ENCODE measurements at regions not wholly inside any gene's neighbourhood (a gene's known extent, or its start where the extent isn't known, plus 50 kb on each side); places are given as distances from the start of the nearest gene placed in this dataset.

DNA sequence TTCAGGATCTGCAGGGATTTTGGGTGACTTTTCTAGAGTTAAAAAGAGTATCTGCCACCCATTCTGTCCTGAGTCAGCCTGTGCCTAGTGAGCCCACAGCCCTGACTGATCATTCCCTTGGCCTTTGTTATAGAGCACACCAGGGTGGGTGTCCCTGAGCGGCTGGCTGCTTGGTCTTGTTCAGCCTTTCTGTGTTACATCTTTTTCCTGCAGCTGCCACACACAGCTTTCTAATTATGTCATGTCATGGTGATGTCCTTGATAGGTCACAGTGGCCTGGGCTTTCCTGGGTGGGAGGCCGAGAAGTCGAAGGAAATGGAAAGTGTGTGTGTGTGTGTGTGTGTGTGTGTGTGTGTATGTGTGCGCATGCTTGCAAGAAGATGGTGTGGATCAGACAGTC is 293.2 kb upstream of the CRY1 start:
- Mint-ChIP-seq H3K36me3 (ENCODE audit: low read depth) (no peaks in the 10 kb centered on the region), H3K9me3 (no peaks in the 10 kb centered on the region), H3K4me1 (peaks cover 7% of the 10 kb centered on the region), H3K4me3 (no peak overlapping the region), H3K27me3 (ENCODE audit: low read depth) (peaks cover 13% of the 10 kb centered on the region), H3K27ac (no peak overlapping the region)
- TF ChIP-seq, protein P1, sequence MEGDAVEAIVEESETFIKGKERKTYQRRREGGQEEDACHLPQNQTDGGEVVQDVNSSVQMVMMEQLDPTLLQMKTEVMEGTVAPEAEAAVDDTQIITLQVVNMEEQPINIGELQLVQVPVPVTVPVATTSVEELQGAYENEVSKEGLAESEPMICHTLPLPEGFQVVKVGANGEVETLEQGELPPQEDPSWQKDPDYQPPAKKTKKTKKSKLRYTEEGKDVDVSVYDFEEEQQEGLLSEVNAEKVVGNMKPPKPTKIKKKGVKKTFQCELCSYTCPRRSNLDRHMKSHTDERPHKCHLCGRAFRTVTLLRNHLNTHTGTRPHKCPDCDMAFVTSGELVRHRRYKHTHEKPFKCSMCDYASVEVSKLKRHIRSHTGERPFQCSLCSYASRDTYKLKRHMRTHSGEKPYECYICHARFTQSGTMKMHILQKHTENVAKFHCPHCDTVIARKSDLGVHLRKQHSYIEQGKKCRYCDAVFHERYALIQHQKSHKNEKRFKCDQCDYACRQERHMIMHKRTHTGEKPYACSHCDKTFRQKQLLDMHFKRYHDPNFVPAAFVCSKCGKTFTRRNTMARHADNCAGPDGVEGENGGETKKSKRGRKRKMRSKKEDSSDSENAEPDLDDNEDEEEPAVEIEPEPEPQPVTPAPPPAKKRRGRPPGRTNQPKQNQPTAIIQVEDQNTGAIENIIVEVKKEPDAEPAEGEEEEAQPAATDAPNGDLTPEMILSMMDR (IDR thresholded peaks at IDR 0.05; ENCODE audit: unreplicated experiment in 3 of 3), result no peak

DNA sequence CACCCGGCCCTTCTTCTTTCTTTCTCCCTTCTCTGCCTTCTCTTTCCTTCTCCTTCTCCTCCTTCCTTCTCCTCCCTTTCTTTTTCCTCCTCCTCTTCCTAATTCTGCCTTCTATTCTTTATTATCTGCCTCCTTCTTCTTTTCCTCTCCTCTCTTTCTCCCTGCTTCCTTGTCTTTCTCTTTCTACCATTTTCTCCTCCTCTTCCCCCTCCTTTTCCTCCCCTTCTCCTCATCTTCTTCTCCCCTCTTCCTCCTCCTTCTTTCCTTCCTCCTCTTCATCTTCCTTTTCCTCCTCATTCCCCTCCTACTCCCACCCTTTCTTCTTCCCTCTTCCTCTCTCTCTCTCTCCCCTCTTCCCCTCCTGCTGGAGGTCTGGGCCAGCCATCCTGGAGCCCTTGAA is 294.9 kb upstream of the CRY1 start:
- H3K36me3 Mint-ChIP-seq (ENCODE audit: low read depth), result no peaks in the 10 kb centered on the region
- no peak overlapping the region for H3K4me3 Mint-ChIP-seq

DNA sequence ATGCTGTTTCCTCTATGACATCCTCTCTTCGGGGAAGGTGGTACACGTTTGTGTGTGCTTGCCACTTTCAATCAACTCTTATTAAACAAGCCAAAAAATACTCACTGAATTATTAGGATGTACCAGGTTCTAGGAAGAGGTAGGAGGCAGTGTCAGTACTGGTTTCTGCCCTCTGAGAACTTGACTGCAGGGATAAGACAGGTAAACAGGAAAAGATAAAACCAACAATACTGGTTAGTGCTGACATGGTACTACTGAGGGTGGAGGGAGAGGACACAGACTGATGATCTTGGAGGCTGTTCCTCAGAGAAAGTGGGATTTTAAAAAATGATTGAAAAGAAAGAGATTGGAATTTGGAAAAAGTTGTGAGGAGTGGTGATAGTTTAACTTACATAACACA is 295.2 kb upstream of the PWP1 start:
- Mint-ChIP-seq H3K4me3 (no peak overlapping the region), H3K9me3 (no peaks in the 10 kb centered on the region), H3K27me3 (ENCODE audit: low read depth) (peaks cover 12% of the 10 kb centered on the region), H3K36me3 (ENCODE audit: low read depth) (no peaks in the 10 kb centered on the region), H3K4me1 (peaks cover 7% of the 10 kb centered on the region), H3K27ac (no peak overlapping the region)
- TF ChIP-seq, protein P1 (IDR thresholded peaks at IDR 0.05; ENCODE audit: unreplicated experiment in 3 of 3), result no peak

More for the DNA sequence above, 294.9 kb upstream of the CRY1 start:
- Mint-ChIP-seq H3K27me3 (ENCODE audit: low read depth) (peaks cover 13% of the 10 kb centered on the region), H3K27ac (no peak overlapping the region), H3K4me1 (peaks cover 7% of the 10 kb centered on the region), H3K9me3 (no peaks in the 10 kb centered on the region)
- TF ChIP-seq, protein P1 (IDR thresholded peaks at IDR 0.05; ENCODE audit: unreplicated experiment in 3 of 3), result no peak

DNA sequence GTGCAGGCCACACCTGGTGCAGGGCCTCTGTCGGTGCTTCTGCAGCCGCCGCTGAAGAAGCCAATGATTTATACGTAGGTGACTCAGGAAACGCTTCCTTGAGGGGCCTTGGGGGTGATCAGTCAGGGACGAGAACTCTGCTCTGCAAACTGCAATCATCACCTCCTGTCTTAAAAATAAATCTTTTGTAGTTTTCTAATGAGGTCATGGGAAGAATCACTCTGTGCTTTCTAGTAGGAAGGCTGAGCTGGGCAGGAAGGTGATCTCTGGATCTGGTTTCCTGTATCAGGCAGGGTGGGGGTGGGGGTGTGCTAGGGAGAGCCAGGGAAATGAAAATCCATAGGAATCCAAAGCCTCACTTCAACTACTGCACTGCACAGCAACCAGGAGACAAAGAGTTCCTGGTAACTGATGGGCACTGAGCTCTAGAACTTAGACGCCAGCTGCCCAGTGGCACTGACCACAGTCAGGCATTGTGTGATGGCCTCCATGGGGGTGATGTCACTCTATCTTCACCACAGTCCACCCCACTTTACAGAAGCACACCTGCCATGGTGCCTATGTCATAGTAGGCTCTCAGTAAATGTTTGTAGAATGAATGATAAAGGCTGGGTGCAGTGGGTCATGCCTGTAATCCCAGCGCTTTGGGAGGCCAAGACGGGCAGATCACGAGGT is 292.4 kb upstream of the PWP1 start:
- Mint-ChIP-seq H3K4me1 (no peaks in the 10 kb centered on the region), H3K36me3 (ENCODE audit: low read depth) (no peaks in the 10 kb centered on the region), H3K9me3 (no peaks in the 10 kb centered on the region), H3K27ac (no peak overlapping the region), H3K27me3 (ENCODE audit: low read depth) (peaks cover 17% of the 10 kb centered on the region), H3K4me3 (no peak overlapping the region)
- TF ChIP-seq, protein P1 (IDR thresholded peaks at IDR 0.05; ENCODE audit: unreplicated experiment in 3 of 3), result no peak

DNA sequence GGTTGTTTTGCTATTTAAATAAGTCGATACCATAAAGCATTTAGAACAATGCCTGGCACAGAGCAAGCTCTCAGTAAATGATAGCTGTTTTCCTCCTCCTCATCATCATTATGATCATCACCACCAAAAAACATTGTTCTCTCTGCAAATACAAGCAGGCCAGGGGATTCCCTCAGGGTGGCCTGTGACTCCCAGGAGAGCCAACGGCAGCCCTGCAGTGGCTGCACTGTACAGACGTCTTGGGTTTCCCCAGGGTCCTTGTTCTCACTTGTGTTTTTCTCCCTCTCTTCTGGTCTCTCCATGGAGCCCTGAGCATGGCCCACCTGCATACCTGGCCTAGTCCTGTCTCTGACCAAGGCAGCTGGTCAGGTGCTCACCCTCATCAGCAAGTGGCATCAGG is 290.9 kb upstream of the PWP1 start:
- Mint-ChIP-seq H3K4me1 (no peaks in the 10 kb centered on the region), H3K4me3 (no peak overlapping the region), H3K27ac (no peak overlapping the region), H3K9me3 (no peaks in the 10 kb centered on the region), H3K36me3 (ENCODE audit: low read depth) (no peaks in the 10 kb centered on the region), H3K27me3 (ENCODE audit: low read depth) (peaks cover 17% of the 10 kb centered on the region)
- TF ChIP-seq, protein P1 (IDR thresholded peaks at IDR 0.05; ENCODE audit: unreplicated experiment in 3 of 3), result no peak

DNA sequence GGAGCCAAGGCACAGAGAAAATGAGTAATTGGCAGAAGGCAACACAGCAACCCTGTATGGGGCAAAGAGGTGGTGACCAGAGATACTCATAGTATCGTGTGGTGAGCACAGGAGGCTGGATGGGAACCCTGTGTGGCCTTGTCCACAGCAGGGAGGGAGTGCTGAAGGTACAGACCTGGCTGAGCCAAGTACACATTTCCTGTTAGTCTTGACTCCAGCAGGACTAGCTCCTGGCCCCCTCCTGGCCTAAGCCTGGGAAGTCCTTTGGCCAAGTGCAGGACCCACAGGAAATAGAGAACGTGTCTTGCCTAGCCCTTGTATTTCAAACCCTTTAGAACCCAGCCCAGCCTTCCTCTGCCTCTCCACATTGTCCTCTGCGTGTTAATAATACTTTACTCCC is 289.8 kb upstream of the PWP1 start:
- H3K36me3 Mint-ChIP-seq (ENCODE audit: low read depth), result no peaks in the 10 kb centered on the region
- H3K4me1 Mint-ChIP-seq, result no peaks in the 10 kb centered on the region
- peaks cover 17% of the 10 kb centered on the region for H3K27me3 Mint-ChIP-seq (ENCODE audit: low read depth)
- H3K27ac Mint-ChIP-seq, result no peak overlapping the region
- no peaks in the 10 kb centered on the region for H3K9me3 Mint-ChIP-seq
- TF ChIP-seq, protein P1 (IDR thresholded peaks at IDR 0.05; ENCODE audit: unreplicated experiment in 3 of 3), result no peak
- no peak overlapping the region for H3K4me3 Mint-ChIP-seq
